ENCODE measurements at regions not wholly inside any gene's neighbourhood (a gene's known extent, or its start where the extent isn't known, plus 50 kb on each side); places are given as distances from the start of the nearest gene placed in this dataset.

DNA sequence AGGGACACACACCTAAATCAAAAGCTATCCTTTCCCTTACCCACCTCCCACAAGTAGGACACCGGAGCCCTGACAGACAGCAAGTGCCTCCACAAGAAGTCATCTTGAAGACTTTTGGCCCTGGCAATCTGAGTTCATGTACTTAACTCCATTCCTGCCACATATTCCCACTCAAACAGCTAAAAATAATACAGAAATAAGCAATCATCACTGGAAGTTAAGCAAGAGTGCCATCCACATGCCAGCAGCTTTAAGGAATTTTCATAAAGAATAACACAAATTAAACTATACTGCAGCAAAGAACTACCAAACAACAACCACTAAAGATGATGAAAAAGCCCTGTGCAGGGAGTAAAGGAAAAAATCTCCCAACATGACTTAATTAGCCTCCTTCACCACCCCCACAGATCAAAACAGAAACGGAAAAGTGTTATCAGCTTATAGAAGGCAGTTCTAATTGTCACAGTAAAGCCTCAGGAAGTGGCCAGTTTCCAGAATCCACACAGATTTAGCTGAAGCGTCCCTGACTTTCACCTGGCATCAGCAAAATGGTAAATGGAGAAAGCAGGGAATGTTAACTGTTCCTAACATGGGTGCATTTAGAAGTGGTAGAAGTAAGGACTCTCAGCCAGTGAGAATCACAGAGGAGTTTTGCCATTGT, 343.9 kb downstream of the TBC1D4 start:
- no peak for TF ChIP-seq EZH2phosphoT487 (IDR thresholded peaks at IDR 0.05; ENCODE audit: borderline replicate concordance, low read length)
- TF ChIP-seq, protein P1, sequence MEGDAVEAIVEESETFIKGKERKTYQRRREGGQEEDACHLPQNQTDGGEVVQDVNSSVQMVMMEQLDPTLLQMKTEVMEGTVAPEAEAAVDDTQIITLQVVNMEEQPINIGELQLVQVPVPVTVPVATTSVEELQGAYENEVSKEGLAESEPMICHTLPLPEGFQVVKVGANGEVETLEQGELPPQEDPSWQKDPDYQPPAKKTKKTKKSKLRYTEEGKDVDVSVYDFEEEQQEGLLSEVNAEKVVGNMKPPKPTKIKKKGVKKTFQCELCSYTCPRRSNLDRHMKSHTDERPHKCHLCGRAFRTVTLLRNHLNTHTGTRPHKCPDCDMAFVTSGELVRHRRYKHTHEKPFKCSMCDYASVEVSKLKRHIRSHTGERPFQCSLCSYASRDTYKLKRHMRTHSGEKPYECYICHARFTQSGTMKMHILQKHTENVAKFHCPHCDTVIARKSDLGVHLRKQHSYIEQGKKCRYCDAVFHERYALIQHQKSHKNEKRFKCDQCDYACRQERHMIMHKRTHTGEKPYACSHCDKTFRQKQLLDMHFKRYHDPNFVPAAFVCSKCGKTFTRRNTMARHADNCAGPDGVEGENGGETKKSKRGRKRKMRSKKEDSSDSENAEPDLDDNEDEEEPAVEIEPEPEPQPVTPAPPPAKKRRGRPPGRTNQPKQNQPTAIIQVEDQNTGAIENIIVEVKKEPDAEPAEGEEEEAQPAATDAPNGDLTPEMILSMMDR (IDR thresholded peaks at IDR 0.05; ENCODE audit: low read depth, low read length, poor library complexity, severe bottlenecking): no peak
- Histone ChIP-seq H3K36me3 (ENCODE audit: control insufficient read depth, low read length) (no peaks in the 10 kb centered on the region), H3F3A (ENCODE audit: control insufficient read depth, insufficient read depth) (no peaks in the 10 kb centered on the region), H3K27me3 (ENCODE audit: control insufficient read depth, low read length) (no peaks in the 10 kb centered on the region), H3K4me1 (ENCODE audit: control insufficient read depth, low read length) (no peaks in the 10 kb centered on the region), H3K9me2 (replicated peaks; ENCODE audit: control insufficient read depth, low read length) (no peaks in the 10 kb centered on the region), H3K4me3 (ENCODE audit: low read length) (no peak overlapping the region), H3K79me2 (ENCODE audit: control insufficient read depth, low read length) (no peaks in the 10 kb centered on the region), H3K9me3 (ENCODE audit: control insufficient read depth, insufficient read depth, low read length) (no peaks in the 10 kb centered on the region), H3K4me2 (ENCODE audit: low read length) (no peak overlapping the region), H3K27ac (ENCODE audit: low read depth, low read length) (no peak overlapping the region), H4K20me1 (ENCODE audit: control insufficient read depth, insufficient read depth, low read depth, low read length) (no peaks in the 10 kb centered on the region)

DNA sequence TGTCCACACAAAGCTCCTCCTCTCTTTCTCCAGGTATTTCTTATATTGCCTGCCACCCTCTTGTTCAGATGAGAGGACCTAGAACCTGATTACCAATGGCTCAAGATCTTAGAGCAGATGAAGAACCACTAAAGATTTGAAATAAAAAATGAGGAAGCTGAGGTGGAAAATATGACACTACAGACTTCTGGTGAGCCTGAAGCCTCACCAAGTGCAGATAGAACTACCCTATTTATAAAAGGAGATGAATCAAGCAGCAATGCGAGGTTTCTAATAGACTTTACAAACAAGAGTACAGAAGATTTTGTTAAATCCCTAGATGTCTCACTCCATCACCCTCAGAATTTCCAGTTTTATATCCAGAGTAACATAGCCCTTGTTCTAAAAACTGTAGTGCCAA, 345.8 kb downstream of the TBC1D4 start:
- Histone ChIP-seq H3K4me2 (ENCODE audit: low read length) (no peak overlapping the region), H3K4me3 (ENCODE audit: low read length) (no peak overlapping the region), H3K9me2 (replicated peaks; ENCODE audit: control insufficient read depth, low read length) (no peaks in the 10 kb centered on the region), H3K4me1 (ENCODE audit: control insufficient read depth, low read length) (no peaks in the 10 kb centered on the region), H4K20me1 (ENCODE audit: control insufficient read depth, insufficient read depth, low read depth, low read length) (no peaks in the 10 kb centered on the region), H3K36me3 (ENCODE audit: control insufficient read depth, low read length) (no peaks in the 10 kb centered on the region), H3K27me3 (ENCODE audit: control insufficient read depth, low read length) (no peaks in the 10 kb centered on the region), H3K9me3 (ENCODE audit: control insufficient read depth, insufficient read depth, low read length) (no peaks in the 10 kb centered on the region), H3K27ac (ENCODE audit: low read depth, low read length) (no peak overlapping the region), H3F3A (ENCODE audit: control insufficient read depth, insufficient read depth) (no peaks in the 10 kb centered on the region), H3K79me2 (ENCODE audit: control insufficient read depth, low read length) (no peaks in the 10 kb centered on the region)
- TF ChIP-seq EZH2phosphoT487 (IDR thresholded peaks at IDR 0.05; ENCODE audit: borderline replicate concordance, low read length): no peak
- TF ChIP-seq, protein P1 (IDR thresholded peaks at IDR 0.05; ENCODE audit: low read depth, low read length, poor library complexity, severe bottlenecking): no peak

DNA sequence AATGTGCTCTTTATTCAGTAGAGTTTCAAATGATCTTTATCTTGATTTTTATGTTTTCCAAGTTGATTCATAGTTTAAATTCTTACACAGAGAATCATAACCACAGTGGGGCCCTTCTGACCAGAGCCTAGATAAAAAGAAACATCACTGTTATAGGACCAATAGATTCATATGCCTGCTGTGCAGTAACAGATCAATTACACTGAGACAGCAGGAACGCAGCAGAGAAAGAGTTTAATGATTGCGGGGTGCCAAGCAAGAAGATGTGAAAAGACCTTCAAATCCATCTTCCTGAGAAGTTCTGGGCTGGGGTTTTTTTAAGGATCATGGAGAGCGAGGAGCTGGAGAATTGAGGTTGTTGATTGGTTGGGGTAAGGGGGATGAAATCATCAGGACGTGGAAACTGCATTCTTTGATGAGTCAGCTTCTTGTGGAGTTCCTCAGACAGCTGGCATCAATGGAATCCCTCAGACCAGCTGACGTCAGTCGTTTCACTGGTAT, 346.6 kb downstream of the TBC1D4 start:
- H3K4me2 ChIP-seq (ENCODE audit: low read length): no peak overlapping the region
- H3K9me2 ChIP-seq (replicated peaks; ENCODE audit: control insufficient read depth, low read length): no peaks in the 10 kb centered on the region
- H3K79me2 ChIP-seq (ENCODE audit: control insufficient read depth, low read length): no peaks in the 10 kb centered on the region
- no peaks in the 10 kb centered on the region for H3K36me3 ChIP-seq (ENCODE audit: control insufficient read depth, low read length)
- H3F3A ChIP-seq (ENCODE audit: control insufficient read depth, insufficient read depth): no peaks in the 10 kb centered on the region
- no peaks in the 10 kb centered on the region for H3K27me3 ChIP-seq (ENCODE audit: control insufficient read depth, low read length)
- no peak overlapping the region for H3K4me3 ChIP-seq (ENCODE audit: low read length)
- TF ChIP-seq, protein P1 (IDR thresholded peaks at IDR 0.05; ENCODE audit: low read depth, low read length, poor library complexity, severe bottlenecking): no peak
- TF ChIP-seq EZH2phosphoT487 (IDR thresholded peaks at IDR 0.05; ENCODE audit: borderline replicate concordance, low read length): no peak
- H3K4me1 ChIP-seq (ENCODE audit: control insufficient read depth, low read length): no peaks in the 10 kb centered on the region
- no peaks in the 10 kb centered on the region for H4K20me1 ChIP-seq (ENCODE audit: control insufficient read depth, insufficient read depth, low read depth, low read length)
- no peak overlapping the region for H3K27ac ChIP-seq (ENCODE audit: low read depth, low read length)
- no peaks in the 10 kb centered on the region for H3K9me3 ChIP-seq (ENCODE audit: control insufficient read depth, insufficient read depth, low read length)
